ENCODE measurements at regions not wholly inside any gene's neighbourhood (a gene's known extent, or its start where the extent isn't known, plus 50 kb on each side); places are given as distances from the start of the nearest gene placed in this dataset.

GRCh38 chr14:22336031-22336430 is 253.0 kb downstream of the DAD1 start:
- in situ Hi-C loops (cut with HindIII; ENCODE audit: low pct_ligation_motif_present, low pct_unique_long_range_greater_than_20kb, low sequenced_read_pairs), result no loop called here
- no peak for DNase-seq

DNA sequence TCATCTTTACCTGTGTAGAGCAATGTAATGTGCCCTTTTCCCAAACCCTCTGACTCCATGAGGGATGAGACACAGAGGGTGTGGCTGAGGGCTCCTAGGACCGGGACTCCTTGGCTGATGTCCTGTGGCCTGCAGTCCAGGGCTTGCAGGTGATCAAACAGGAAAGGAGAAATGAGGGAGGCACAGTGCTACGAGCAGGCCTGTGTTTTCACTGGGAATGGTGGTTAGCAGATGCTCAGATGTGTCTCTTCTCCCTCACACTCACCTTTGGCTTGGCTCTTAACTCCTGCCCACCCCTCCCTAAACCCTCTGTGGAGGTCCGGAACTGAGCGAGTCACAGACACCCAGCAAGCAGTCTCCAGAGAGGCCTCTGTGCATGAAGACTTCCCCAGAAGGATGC is 254.4 kb downstream of the DAD1 start:
- in situ Hi-C loops (cut with HindIII; ENCODE audit: low pct_ligation_motif_present, low pct_unique_long_range_greater_than_20kb, low sequenced_read_pairs), result no loop called here
- no peak for DNase-seq

DNA sequence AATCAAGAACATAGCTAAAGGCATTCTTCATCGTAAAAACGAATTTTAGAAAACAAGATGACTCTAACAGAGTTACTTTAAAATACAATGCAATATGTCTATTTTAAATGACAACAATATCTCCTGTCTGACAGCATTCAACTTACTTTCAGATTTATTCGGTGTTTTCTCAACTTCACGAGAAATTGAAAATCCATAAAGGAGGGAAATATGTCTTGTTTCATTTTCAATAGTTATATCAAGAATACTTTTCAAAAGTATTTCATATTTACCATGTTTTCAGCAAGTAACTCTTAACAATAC is 254.8 kb downstream of the DAD1 start:
- no peak for DNase-seq
- in situ Hi-C loops (cut with HindIII; ENCODE audit: low pct_ligation_motif_present, low pct_unique_long_range_greater_than_20kb, low sequenced_read_pairs), result no loop called here

DNA sequence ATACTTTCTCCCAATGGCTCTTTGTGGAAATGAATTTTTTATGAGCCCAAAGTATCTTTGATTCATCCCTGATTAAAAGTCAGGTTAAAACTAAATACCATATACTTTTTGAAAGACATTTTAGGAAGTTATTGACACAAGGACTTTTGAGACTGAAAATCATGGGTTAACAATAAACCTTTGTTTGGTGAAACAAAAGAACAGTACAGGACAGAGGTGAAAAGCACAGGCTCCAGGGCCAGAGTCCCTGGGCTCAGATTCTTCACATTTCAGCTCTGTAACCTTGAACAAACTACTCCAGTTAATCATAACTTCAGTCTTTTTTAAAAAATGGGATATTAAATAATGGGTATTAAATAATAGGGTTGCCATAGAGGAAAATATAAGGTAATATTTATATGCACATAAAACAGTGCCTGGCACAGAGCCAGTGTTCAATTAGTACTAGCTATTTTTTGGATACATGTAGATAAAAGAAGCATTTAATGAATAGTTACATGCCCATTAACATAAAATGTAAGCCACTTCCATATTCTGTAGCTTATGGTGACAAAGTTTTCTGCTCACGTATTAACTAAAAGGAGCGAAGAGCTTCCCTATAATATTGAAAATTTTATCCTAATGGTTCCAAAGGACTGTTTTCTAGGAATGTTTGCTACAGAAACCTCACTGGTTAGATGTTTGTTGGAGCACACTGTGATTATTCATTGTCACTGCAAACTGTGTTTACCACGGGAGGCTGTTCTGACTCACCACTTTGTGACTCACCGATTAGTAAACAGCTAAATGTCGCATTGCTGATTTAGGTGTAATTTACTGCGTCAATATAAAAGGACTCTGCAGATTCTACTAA is 255.4 kb downstream of the DAD1 start:
- DNase-seq, result peak; percentile 47
- in situ Hi-C loops (cut with HindIII; ENCODE audit: low pct_ligation_motif_present, low pct_unique_long_range_greater_than_20kb, low sequenced_read_pairs), result no loop called here

DNA sequence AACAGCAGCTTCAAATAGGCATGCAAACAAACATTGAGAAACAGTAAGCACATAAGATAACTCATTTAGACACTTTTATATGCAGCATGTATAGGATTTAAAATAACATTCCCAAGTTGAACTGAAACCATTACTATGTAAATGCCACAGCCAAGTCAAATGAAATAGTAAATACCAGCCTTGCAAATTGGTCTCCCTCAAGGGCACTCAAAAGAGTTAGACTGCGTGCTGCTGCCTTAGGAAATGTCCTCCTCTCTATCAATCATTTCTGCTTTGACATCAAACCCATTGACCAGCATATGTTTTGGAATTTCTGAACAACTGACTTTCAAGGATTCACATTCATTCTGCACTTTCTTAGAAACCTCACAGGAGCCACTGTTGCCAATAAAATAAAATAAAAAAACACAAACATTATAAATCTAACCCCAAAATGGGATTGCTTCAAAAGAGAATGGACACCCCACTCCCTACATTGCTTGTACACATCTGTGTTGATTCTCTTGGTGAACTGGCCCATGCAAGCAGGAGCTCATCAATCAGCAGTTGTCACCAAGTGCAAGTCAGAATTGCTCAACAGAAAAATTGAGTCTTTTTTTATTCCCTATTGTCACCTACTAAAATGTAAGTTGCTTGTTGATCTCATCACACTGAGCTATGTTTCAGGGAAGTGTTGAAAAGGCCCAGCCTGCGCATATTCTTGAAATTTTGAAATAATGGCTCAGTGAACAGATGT is 256.2 kb downstream of the DAD1 start:
- in situ Hi-C loops (cut with HindIII; ENCODE audit: low pct_ligation_motif_present, low pct_unique_long_range_greater_than_20kb, low sequenced_read_pairs), result no loop called here
- no peak for DNase-seq

- in situ Hi-C loops (cut with HindIII; ENCODE audit: low pct_ligation_motif_present, low pct_unique_long_range_greater_than_20kb, low sequenced_read_pairs), result no loop called here
- DNase-seq, result no peak
These were observed 259.7 kb downstream of the DAD1 start for GRCh38 chr14:22329371-22329770.

DNA sequence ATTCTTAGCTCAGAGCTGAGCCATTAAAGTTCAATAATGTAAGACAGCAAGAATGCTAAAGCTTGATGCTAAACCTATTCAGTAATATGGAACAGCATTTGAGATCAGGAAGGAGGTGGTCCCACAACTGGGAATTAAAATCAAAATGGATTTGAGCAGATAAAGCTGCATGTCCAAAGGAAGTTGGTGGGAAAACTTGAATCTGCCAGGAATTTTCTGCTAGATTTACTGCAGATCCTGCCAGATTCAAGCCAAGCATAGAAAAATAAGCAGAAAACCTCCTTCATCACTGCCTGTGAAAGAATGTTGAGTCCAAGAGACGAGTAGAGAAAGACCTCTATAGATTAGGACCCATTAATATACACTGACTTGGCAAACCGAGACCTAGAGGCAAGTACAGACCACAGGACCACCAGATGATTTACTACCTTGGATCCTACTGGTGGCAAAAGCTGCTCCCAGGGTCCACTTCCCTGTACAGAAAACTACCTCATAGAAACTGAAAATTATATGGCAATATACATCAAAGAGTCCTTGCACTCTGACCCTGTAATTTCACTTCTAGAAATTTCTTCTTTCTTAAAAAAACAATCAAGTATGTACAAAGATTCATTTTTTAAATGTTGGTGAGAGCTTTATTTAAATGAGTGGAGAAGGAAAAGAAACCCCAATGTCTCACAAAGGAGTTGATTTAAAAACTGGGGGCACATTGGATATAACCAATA is 263.2 kb downstream of the DAD1 start:
- in situ Hi-C loops (cut with HindIII; ENCODE audit: low pct_ligation_motif_present, low pct_unique_long_range_greater_than_20kb, low sequenced_read_pairs), result no loop called here
- DNase-seq, result no peak

DNA sequence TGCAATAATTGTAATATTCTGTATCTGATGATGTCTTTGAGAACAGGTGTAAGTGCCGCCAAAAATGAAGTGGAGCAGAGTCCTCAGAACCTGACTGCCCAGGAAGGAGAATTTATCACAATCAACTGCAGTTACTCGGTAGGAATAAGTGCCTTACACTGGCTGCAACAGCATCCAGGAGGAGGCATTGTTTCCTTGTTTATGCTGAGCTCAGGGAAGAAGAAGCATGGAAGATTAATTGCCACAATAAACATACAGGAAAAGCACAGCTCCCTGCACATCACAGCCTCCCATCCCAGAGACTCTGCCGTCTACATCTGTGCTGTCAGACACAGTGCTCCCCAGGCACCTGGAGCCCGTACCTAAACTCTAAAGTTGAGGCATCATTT is 268.7 kb downstream of the DAD1 start:
- in situ Hi-C loops (cut with HindIII; ENCODE audit: low pct_ligation_motif_present, low pct_unique_long_range_greater_than_20kb, low sequenced_read_pairs), result no loop called here
- DNase-seq, result no peak

DNA sequence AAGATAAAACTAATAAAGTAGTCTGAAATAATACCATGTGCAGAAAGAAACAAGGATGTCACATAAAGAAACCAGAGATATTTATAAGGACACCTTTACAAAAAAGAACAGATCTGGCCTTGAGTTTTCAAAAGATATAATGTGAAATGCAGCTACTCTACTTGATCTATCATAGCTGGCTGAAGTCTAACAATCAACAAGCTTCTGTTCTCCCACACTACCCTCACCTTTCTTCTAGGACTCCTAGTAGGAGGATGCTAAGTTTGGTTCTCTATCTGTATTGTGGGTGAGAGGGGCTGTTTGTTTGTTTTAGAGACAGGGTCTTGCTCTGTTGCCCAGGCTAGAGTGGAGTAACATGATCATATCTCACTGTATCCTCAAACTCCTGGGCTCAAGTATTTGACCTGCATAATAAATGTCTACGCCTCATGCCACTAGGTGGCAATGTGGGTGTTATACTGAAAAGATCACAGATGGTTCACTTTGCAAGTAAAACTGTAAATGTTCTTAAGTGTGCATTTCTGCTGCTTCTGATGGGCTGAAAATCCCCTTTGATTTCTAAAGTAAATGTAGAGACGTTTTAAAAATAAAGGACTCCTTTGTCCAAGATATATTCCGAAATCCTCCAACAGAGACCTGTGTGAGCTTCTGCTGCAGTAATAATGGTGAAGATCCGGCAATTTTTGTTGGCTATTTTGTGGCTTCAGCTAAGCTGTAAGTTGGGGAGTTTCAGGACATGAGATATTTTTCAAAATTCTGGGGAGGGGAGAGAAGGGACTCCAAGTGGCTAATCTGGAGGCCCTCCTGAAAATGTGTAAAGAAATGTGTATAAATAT is 269.3 kb downstream of the DAD1 start:
- in situ Hi-C loops (cut with HindIII; ENCODE audit: low pct_ligation_motif_present, low pct_unique_long_range_greater_than_20kb, low sequenced_read_pairs), result no loop called here
- peak; percentile 57 for DNase-seq

DNA sequence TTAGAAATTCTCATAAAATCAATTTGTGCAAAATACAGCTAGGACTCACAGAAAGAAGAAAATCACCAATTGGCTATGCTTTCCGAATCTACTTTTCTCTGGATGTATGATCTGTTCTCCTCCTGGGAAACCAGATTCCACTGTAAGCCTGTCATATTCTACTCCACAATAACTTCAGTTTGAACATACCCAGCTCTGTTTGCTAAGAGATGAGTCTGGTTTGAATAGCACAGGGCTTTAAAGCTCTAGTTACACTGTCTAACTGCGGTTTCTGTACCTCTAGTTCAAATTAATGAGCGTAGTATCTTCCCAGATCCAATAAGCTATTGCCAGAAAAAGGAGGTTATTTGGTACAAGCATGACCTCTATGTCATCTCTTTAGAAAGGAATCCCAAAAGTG is 270.1 kb downstream of the DAD1 start:
- DNase-seq, result no peak
- in situ Hi-C loops (cut with HindIII; ENCODE audit: low pct_ligation_motif_present, low pct_unique_long_range_greater_than_20kb, low sequenced_read_pairs), result no loop called here

- no peak for DNase-seq
- in situ Hi-C loops (cut with HindIII; ENCODE audit: low pct_ligation_motif_present, low pct_unique_long_range_greater_than_20kb, low sequenced_read_pairs), result no loop called here
These were observed 272.6 kb downstream of the DAD1 start for GRCh38 chr14:22316473-22316872.

DNA sequence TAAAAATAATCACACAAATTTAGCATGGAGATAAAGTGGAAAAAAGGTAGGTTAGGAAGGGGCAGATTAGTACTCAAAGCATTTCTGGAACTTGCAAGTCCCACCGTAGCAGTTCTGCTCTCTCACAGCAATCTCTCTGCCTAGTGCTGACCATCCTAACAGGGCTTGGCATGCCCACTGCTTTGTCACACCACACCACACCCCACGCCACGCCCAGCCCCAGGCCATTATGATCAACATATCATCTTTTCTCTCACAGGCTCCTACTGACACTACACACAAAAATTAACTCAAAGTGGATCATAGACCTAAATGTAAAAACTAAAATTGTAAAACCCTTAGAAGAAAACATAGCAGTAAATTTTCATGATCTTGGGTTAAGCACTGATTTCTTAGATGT is 273.7 kb downstream of the DAD1 start:
- in situ Hi-C loops (cut with HindIII; ENCODE audit: low pct_ligation_motif_present, low pct_unique_long_range_greater_than_20kb, low sequenced_read_pairs), result no loop called here

DNA sequence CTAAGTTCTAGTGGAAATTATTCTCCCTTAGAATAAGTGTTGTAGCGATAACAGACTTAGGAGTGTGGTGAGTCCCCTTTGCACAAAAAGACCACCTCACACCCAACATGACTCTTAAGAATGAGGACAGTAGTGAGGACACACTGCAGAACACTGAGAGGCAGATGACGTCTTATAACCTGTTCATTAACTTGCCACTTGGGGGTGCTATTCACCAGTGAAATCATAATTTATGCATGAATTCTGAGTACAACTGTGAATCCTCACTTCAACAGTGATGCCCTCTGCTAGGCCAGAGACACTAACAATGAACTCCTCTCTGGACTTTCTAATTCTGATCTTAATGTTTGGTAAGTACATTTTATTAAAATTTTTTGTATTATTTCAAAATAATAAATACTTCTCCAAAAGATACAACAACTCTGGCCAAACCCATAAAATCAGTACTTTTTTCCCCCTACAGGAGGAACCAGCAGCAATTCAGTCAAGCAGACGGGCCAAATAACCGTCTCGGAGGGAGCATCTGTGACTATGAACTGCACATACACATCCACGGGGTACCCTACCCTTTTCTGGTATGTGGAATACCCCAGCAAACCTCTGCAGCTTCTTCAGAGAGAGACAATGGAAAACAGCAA is 274.7 kb downstream of the DAD1 start:
- DNase-seq, result peak; percentile 58
- in situ Hi-C loops (cut with HindIII; ENCODE audit: low pct_ligation_motif_present, low pct_unique_long_range_greater_than_20kb, low sequenced_read_pairs), result no loop called here

More for the DNA sequence above, 273.7 kb downstream of the DAD1 start:
- no peak for DNase-seq

GRCh38 chr14:22313172-22313801 is 275.7 kb downstream of the DAD1 start:
- DNase-seq, result no peak
- in situ Hi-C loops (cut with HindIII; ENCODE audit: low pct_ligation_motif_present, low pct_unique_long_range_greater_than_20kb, low sequenced_read_pairs), result no loop called here

DNA sequence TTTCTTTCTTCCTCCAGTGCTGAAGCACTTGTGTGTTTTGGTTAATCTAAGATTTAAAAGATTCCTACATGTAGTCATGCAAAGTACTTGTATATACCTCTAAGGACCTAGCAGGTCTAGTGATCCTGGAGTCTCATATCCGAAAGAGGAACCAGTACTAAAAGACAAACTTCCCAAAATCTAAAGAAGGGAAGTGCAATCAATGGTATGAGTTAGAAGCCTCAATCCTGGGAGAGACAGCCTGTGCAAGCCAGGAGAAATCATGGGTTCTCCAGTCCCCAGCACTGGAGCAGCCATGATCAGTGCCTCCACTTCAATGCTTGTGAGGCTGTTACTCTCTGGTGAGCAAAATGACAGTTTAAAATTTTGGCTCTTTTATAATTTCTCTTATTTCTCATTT is 277.4 kb downstream of the DAD1 start:
- DNase-seq, result no peak
- in situ Hi-C loops (cut with HindIII; ENCODE audit: low pct_ligation_motif_present, low pct_unique_long_range_greater_than_20kb, low sequenced_read_pairs), result no loop called here

DNA sequence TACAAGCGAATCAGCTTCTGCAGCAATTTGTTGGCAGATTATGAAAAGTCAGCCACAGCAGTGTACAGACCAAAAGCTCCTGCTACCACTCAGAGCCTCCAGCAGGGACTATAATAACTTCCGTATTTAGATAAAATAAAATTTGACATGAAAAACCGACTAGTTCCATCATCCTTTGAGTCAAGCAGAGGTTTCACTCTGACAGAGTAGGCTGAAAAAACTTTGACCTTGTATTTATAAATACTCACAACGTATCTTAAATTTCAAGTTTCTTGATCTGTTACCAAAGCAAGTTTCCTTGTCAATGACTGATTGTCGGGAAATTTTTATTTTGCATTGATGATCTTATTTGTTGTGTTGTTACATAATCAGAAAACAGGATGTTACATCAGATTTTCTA is 283.4 kb downstream of the DAD1 start:
- DNase-seq, result no peak
- in situ Hi-C loops (cut with HindIII; ENCODE audit: low pct_ligation_motif_present, low pct_unique_long_range_greater_than_20kb, low sequenced_read_pairs), result no loop called here

GRCh38 chr14:22304326-22304725 is 284.7 kb downstream of the DAD1 start:
- DNase-seq, result no peak
- in situ Hi-C loops (cut with HindIII; ENCODE audit: low pct_ligation_motif_present, low pct_unique_long_range_greater_than_20kb, low sequenced_read_pairs), result no loop called here
